B cell (primary cell): ENCODE measurements at regions not wholly inside any gene's neighbourhood (a gene's known extent, or its start where the extent isn't known, plus 50 kb on each side); places are given as distances from the start of the nearest gene placed in this dataset.
"Not testable (repeated sequence)": the region's sequence is repeated elsewhere in the genome, so short reads cannot be mapped to it uniquely, and the experiment has no call there.

Experiments used
- ATAC-seq: fragments of 200-7000 bp; cut with Tn5 transposase; one replicate; pipeline ENCODE4 v1.10.0; 2021; ENCODE audit warnings: low read depth, mild to moderate bottlenecking, moderate number of reproducible peaks, moderate library complexity
- CTCF ChIA-PET: fragments of 350-600 bp; sonication (Branson Sonifier 250); formaldehyde crosslinking; loops from one replicate; lab custom pipeline; 2021; ENCODE audit warnings: antibody characterized with exemption, inconsistent platforms; lab: Charles Lee
- POLR2A ChIA-PET: fragments of 350-600 bp; sonication (Branson Sonifier 250); formaldehyde crosslinking; loops from one replicate; lab custom pipeline; 2021; ENCODE audit warnings: antibody characterized with exemption; lab: Charles Lee
- DNase-seq: peaks from one replicate; pipeline ENCODE4 v3.0.0; 2013
- H2AFZ ChIP-seq: 2 replicates; pipeline ENCODE4 v1.6.1; 2012; ENCODE audit warnings: mild to moderate bottlenecking, low read depth, low read length; ENCODE audit not compliant: insufficient read depth, poor library complexity, severe bottlenecking
- H3K27ac ChIP-seq, 2 donors: 1 replicate in 1 of 2; 2 replicates in 1 of 2; pipeline ENCODE4 v1.5.1; 2012 to 2013; ENCODE audit warnings: low read length in 2 of 2, mild to moderate bottlenecking in 2 of 2, moderate library complexity in 1 of 2
- H3K27me3 ChIP-seq, 4 experiments: fragments of 200-600 bp in 1 of 4; sonication (generic) in 1 of 4; replicated peaks in 1 of 4; 1 replicate in 2 of 4; 2 replicates in 2 of 4; pipeline versions ENCODE4 v1.6.1 to v1.7.0; 2013 to 2016; ENCODE audit warnings: low read length in 3 of 4, mild to moderate bottlenecking in 2 of 4, mixed read lengths in 1 of 4, moderate library complexity in 1 of 4; ENCODE audit not compliant: insufficient read depth in 4 of 4, control insufficient read depth in 3 of 4; ENCODE audit errors: control extremely low read depth in 1 of 4
- H3K36me3 ChIP-seq, 2 experiments: replicated peaks in 1 of 2; 1 replicate in 1 of 2; 2 replicates in 1 of 2; pipeline versions ENCODE4 v1.6.1 to v1.7.1; 2013; ENCODE audit warnings: low read length in 1 of 2; ENCODE audit not compliant: insufficient read depth in 2 of 2, control insufficient read depth in 1 of 2; ENCODE audit errors: control extremely low read depth in 1 of 2, extremely low read depth in 1 of 2
- H3K4me1 ChIP-seq, 2 donors: fragments of 200-600 bp in 1 of 2; sonication (generic) in 1 of 2; 1 replicate in 1 of 2; 2 replicates in 1 of 2; pipeline versions ENCODE4 v1.5.1 to v1.6.1; 2013 to 2017; ENCODE audit warnings: low read length in 2 of 2; ENCODE audit not compliant: control insufficient read depth in 2 of 2, insufficient read depth in 2 of 2
- H3K4me2 ChIP-seq: replicated peaks from 2 replicates; pipeline ENCODE3; 2012; ENCODE audit warnings: mild to moderate bottlenecking, low read depth, low read length; ENCODE audit not compliant: poor library complexity, severe bottlenecking
- H3K4me3 ChIP-seq, 5 experiments: fragments of 200-600 bp in 1 of 5; sonication (generic) in 1 of 5; 1 replicate in 3 of 5; 2 replicates in 2 of 5; pipeline versions ENCODE4 v1.5.1 to v1.7.0; 2011 to 2016; ENCODE audit warnings: low read length in 4 of 5, mild to moderate bottlenecking in 4 of 5, low read depth in 2 of 5, control low read depth in 1 of 5, moderate library complexity in 1 of 5; ENCODE audit not compliant: insufficient read depth in 1 of 5; ENCODE audit errors: control extremely low read depth in 1 of 5, extremely low read depth in 1 of 5
- H3K79me2 ChIP-seq: fragments of 200-600 bp; sonication (generic); one replicate; pipeline ENCODE4 v1.6.0; 2016; ENCODE audit warnings: low read length; ENCODE audit not compliant: control insufficient read depth, insufficient read depth
- H3K9ac ChIP-seq: fragments of 200-600 bp; sonication (generic); 2 replicates; pipeline ENCODE4 v1.6.1; 2017; ENCODE audit warnings: mild to moderate bottlenecking, low read length, moderate library complexity
- H3K9me3 ChIP-seq, 3 donors: one replicate each; pipeline versions ENCODE4 v1.6.1 to v1.7.1; 2013; ENCODE audit warnings: low read length in 2 of 3; ENCODE audit not compliant: control insufficient read depth in 2 of 3, insufficient read depth in 1 of 3; ENCODE audit errors: control extremely low read depth in 1 of 3
- H4K20me1 ChIP-seq: 2 replicates; pipeline ENCODE4 v1.6.0; 2012; ENCODE audit warnings: mild to moderate bottlenecking, low read length; ENCODE audit not compliant: insufficient read depth, control insufficient read depth, poor library complexity, severe bottlenecking
- H3K27ac Mint-ChIP-seq: one replicate; pipeline ENCODE4 v1.8.0; 2021; ENCODE audit warnings: mixed read lengths
- H3K27me3 Mint-ChIP-seq: one replicate; pipeline ENCODE4 v1.8.0; 2021; ENCODE audit warnings: mixed read lengths
- H3K4me1 Mint-ChIP-seq: one replicate; pipeline ENCODE4 v1.8.0; 2021; ENCODE audit warnings: mixed read lengths
- H3K4me3 Mint-ChIP-seq: one replicate; pipeline ENCODE4 v1.8.0; 2021; ENCODE audit warnings: mixed read lengths
- H3K9me3 Mint-ChIP-seq: one replicate; pipeline ENCODE4 v1.8.0; 2022; ENCODE audit warnings: mixed read lengths; ENCODE audit not compliant: insufficient read depth
- EZH2 ChIP-seq: IDR thresholded peaks from 2 replicates; pipeline ENCODE4 v1.6.1; 2012; ENCODE audit warnings: borderline replicate concordance, low read depth, mild to moderate bottlenecking, moderate library complexity, low read length; ENCODE audit not compliant: insufficient read depth, poor library complexity, severe bottlenecking
- WGBS: methylation state at CpG from one replicate; pipeline ENCODE4 v1.1.5; 2013; ENCODE audit warnings: missing lambda C conversion rate; ENCODE audit not compliant: insufficient coverage; 5-methylcytosine and 5-hydroxymethylcytosine counted together
- intact Hi-C: fragments of 100-400 bp; cut with micrococcal nuclease; formaldehyde crosslinking; loops from one replicate; pipeline ENCODE4 v1.10.0; 2022
- TF ChIP-seq, protein P1 (sequence below): fragments of 200-600 bp; IDR thresholded peaks from one replicate; pipeline ENCODE4 v1.8.0; 2022; ENCODE audit warnings: antibody characterized with exemption, mild to moderate bottlenecking

DNA sequence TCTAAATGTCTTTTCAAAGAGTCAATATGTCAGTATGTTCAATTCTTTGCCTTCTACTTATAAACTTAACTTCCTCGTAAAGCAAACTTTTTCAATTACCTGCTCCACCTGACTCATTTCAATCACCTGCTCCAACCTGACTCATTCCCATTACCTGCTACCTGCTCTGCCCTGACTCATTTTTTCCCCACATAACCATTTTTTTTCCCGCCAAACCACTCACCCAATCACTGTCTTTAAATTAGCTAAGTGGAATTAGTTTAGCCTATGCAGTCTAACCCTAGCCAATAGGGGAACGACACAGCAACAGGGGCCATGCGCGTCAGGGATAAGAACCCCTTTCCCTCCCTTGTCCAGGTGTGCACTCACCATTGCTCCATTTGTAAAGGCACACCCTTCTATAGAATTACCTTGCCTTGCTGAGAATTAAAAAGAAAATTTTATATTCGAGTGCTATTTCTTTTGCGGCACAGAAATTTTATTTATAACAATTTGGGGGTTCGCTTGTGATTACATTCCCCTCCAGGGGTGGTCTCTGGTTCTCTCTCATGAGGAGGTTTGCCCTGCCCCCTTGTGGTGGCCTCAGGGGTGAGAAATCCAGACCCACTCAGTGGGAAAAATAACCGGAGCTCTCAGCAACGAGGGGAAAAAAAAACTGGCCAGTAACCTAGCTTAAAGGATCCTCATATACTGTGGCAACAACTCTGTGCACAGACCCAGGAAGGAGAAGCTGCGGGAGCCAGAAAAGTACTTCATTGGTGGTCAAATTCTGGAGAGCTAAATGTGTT is 193.1 kb downstream of the ZNF486 start:
- intact Hi-C loops = no loop called here
- Mint-ChIP-seq H3K27ac (no peak overlapping the region), H3K27me3 (no peaks in the 10 kb centered on the region), H3K4me1 (no peaks in the 10 kb centered on the region), H3K4me3 (no peak overlapping the region), H3K9me3 (peaks cover 6% of the 10 kb centered on the region)
- ChIA-PET POLR2A (no interaction called here), CTCF (interaction anchor here (0.6 to 1.0 kb wide), 3 partner anchors 11 to 113 kb away, joined by 3 to 5 read pairs (median 3); no protein-coding TSS in a partner anchor)
- ATAC-seq (no peak), DNase-seq (no peak)
- Histone ChIP-seq H3K36me3 (no peaks in the 10 kb centered on the region), H2AFZ (no peak overlapping the region), H3K9ac (no peak overlapping the region), H3K9me3 (peaks cover 1 to 25% (median 3%) of the 10 kb centered on the region in 3 donors), H3K4me3 (no peak overlapping the region), H3K4me1 (no peaks in the 10 kb centered on the region), H3K27me3 (no peaks in the 10 kb centered on the region), H3K27ac (no peak overlapping the region), H4K20me1 (no peaks in the 10 kb centered on the region), H3K4me2 (no peak overlapping the region), H3K79me2 (no peaks in the 10 kb centered on the region)
- WGBS = 51% methylated on average over 5 of the region's 11 CpGs
- TF ChIP-seq, protein P1, sequence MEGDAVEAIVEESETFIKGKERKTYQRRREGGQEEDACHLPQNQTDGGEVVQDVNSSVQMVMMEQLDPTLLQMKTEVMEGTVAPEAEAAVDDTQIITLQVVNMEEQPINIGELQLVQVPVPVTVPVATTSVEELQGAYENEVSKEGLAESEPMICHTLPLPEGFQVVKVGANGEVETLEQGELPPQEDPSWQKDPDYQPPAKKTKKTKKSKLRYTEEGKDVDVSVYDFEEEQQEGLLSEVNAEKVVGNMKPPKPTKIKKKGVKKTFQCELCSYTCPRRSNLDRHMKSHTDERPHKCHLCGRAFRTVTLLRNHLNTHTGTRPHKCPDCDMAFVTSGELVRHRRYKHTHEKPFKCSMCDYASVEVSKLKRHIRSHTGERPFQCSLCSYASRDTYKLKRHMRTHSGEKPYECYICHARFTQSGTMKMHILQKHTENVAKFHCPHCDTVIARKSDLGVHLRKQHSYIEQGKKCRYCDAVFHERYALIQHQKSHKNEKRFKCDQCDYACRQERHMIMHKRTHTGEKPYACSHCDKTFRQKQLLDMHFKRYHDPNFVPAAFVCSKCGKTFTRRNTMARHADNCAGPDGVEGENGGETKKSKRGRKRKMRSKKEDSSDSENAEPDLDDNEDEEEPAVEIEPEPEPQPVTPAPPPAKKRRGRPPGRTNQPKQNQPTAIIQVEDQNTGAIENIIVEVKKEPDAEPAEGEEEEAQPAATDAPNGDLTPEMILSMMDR = no peak
- TF ChIP-seq EZH2 = no peak

DNA sequence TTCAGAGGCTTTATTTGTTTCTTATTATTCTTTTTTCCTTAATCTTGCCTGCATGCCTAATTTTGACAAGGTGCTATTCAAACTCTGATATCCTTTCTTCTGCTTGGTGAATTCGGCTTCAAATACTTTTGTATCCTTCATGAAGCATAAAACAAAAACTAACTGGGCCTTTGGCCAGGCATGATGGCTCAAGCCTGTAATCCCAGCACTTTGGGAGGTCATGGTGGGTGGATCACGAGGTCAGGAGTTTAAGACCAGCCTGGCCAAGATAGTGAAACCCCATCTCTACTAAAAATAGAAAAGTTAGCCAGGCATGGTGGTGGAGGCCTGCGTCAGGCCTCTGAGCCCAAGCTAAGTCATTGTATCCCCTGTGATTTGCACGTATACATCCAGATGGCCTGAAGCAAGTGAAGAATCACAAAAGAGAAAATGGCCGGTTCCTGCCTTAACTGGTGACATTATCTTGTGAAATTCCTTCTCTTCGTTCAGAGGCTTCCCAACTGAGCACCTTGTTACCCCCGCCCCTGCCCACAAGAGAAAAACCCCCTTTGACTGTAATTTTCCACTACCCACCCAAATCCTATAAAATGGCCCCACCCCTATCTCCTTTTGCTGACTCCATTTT is 191.9 kb downstream of the ZNF486 start:
- intact Hi-C loops, H3K4me3 Mint-ChIP-seq, DNase-seq, H3K4me2 ChIP-seq, H3K4me3 ChIP-seq, POLR2A ChIA-PET, H3K27me3 Mint-ChIP-seq, H3K79me2 ChIP-seq, H3K9ac ChIP-seq, H4K20me1 ChIP-seq, H3K4me1 Mint-ChIP-seq, H3K27ac Mint-ChIP-seq, H3K4me1 ChIP-seq, H3K9me3 Mint-ChIP-seq, H2AFZ ChIP-seq, CTCF ChIA-PET, H3K27me3 ChIP-seq, ATAC-seq, H3K27ac ChIP-seq, H3K36me3 ChIP-seq: not testable (repeated sequence)
- 89% methylated on average over 5 of the region's 7 CpGs for WGBS
- peaks cover 1 to 22% (median 3%) of the 10 kb centered on the region in 3 donors for H3K9me3 ChIP-seq
